ENCODE measurements at regions not wholly inside any gene's neighbourhood (a gene's known extent, or its start where the extent isn't known, plus 50 kb on each side); places are given as distances from the start of the nearest gene placed in this dataset.

DNA sequence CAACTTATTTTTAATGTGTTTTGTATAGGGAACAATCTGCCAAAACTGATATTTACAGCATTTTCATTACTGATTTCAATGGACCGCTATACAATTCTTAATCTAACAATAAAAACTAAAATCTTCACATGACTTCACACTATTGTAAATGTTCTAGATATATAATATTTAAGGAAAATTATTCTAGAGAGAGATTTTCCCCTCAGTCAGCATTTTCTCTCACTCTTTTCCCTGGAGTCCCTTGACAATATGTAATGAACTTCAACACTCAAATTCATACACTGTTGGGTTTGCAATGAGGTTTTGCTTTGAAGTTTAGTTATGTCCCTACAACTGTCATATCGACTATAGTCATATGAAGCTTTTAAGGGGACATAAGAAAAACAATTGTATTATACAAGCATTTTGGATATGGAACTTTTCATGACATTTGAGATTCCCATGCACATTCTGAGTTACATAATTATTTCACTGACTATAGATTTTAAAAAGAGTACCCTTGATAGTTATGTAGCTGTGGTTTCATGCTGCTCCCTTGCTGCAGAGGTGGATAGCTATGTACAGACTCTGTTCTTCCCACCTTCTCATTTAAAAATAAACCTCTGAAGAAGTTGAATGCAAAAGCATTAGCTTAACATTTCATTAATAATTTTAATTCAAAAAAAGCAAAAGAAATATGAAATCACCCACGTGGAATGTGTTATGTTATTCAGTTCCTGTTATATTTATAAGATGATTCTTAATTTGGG is 338.5 kb downstream of the AKAIN1 start:
- no peak for DNase-seq (ENCODE audit: low read depth in 4 of 4, low spot score in 1 of 4)

DNA sequence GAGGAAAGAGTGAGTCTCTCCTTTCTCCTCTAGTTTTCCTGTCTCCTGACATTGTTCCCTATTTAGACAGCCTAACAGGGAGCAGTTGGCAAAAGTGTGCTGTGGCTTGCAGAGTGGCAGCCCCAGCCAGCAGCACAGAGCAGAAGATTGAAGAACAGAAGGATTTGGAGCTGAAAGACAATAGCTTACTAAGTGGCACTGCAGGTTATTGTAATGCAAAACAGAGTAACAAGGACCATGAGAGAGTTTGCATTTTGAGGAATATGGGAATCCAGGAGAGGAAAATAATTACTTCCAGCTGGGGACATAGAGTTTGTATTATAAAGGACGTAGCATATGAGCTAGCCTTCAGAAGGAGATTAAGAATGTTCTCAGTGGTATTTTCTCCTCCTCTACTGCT is 342.4 kb downstream of the AKAIN1 start:
- DNase-seq (ENCODE audit: low read depth in 4 of 4, low spot score in 1 of 4) = no peak

DNA sequence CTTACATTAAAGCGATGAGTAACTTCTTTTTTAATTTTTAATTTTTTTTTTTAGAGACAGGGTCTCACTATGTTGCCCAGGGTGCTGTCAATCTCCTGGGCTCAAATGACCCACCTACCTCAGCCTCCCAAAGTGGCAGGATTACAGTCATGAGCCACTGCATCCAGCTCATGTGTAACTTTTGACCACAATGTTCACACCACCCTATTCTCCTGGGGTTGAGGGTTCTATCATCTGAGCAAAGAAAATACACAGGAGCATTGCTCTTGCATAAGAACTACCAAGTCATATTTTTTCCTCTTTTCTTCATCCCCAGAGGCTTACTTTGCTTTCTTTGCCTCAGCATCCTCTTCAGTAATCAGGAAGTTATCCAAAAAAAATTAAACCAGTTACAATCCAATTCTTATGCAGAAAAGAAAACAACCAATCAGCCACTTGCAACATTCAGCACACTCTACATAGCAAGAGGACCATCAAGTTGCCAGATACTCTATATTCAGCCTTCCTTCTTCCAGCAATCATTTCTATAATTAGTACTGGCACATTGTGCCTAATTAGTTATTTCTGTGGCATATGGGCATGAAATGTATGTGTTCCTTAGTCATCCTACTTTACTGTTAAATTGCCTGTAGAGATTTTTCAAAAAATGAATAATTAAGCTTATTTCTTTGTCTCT is 345.6 kb downstream of the AKAIN1 start:
- no peak for DNase-seq (ENCODE audit: low read depth in 4 of 4, low spot score in 1 of 4)

DNA sequence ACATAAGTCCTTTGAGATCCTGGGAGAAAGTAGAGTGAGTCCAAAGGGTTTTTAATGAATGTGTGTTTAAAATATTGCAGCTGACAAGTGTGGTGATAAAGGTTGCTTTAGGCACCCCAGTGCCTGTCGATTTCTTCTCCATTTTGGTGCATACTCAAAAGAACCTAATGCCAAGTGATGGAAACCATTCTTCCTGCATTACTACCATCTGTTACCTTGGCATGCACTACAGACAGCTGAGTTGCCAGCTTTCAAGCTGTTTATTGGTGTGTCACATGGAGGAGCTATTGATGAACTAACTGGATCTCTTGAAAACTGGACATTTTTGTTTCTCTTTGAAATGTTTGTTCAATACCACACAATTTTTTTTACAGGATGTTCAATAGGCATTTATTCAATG is 350.0 kb downstream of the AKAIN1 start:
- DNase-seq (ENCODE audit: low read depth in 4 of 4, low spot score in 1 of 4) = no peak

DNA sequence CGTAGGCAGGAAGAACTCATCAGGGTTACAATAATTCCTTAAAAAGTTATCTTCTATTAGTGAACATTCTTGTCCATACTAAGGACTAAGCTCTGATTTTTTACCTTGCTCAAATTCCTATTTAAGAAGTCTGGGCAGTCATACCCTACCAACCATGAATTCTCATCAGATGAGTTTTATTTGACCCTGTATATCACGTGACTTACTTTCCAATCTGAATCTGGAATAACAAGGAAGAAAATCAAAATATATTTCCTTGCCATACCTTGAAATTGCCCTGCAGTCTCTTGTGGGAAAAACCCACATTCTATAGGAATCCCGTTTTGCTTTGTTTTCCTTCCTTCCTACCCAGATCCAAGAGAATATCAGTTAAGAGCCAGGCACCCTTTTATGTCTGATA is 352.7 kb downstream of the AKAIN1 start:
- DNase-seq (ENCODE audit: low read depth in 4 of 4, low spot score in 1 of 4) = no peak

DNA sequence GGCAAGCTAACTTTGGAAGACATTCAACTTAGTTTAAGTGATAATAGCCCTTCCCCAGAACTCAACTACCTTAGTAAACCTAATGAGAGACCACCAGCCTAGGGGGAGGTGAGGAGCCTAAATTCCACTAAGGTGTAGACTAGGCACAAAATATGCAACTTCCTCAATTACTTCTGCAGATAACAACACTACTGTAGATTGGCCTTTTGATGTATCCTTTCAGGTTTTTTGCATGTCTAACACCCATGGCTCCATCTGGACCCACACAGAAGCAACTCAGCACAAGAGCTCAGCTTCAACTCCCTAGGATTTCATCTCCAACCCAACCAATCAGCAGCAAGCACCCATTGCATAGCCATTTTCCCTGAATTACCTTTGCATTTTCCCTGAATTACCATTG is 353.3 kb downstream of the AKAIN1 start:
- DNase-seq (ENCODE audit: low read depth in 4 of 4, low spot score in 1 of 4) = no peak

DNA sequence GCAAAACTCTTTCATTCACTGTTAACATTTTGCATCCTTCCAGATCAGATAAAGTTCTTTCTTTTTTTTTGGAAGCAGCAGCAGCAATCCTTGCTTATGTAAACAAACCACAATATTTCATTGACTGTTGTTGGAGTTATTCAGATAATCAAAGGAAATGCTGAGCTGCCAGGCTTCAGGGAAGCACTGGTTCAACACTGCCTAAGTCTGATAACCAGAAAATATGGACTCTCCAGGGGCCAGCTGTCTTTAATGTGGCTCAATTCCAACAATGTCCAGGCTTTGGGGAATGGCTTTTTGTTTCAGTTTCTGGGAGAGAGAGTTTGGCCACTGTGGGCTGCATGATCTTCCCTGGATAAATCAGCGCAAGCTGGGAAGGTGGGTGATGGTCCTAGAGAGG is 354.3 kb downstream of the AKAIN1 start:
- DNase-seq (ENCODE audit: low read depth in 4 of 4, low spot score in 1 of 4) = no peak

DNA sequence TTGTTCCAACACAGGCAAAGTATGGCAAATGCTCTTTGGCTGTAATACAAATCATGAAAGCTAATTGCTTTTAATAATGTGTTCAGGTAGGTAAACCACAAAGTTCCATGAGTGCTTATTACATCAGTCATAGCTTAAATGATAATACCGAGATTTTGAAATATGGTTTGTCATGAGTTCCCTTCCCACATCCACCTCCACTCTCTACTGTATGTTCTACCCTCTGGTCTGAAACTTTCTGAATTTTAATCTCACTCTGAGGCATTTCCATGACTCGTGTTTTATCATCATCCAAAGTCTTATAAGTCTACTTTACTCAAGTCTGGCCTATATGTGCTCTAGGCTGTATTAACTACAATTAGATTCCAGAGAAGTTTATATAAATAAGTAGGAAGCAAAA is 354.8 kb downstream of the AKAIN1 start:
- no peak for DNase-seq (ENCODE audit: low read depth in 4 of 4, low spot score in 1 of 4)

DNA sequence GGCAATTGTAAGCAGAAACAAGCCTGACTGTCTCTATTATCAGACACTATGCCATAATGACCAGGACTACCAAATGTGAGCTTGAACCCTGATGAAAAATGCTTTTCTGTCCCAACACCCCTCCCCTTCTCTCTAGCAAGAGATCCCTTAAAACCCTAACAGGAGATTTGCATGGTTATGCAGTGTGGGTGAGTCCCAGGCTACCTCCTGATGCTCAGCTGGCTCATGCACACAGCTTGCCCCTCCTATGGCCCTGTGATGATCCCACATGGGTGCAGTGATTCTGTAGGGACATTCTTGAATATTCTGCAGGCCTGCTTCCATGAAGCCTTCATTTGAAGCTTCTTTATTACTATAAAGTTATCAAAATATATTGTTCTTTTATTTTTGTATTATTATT is 357.4 kb downstream of the AKAIN1 start:
- no peak for DNase-seq (ENCODE audit: low read depth in 4 of 4, low spot score in 1 of 4)

DNA sequence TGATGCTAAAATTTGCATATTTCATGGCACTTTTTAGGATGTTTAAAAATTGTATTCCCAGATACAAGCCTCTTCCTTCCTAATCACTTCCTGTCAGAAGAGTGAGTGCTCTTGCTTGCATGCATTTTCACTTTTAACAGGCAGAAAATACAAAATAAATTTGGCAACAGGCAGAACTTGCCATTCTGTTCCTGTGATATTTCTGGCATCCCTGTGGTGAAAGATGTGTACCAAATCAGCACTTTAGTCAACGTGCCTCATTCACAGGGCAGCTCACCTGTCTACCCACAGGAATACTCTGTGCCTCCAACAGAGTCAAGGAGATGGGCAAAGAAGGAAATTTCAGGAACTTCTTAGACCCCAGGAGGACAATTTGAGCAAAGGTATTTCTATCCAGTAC is 360.9 kb downstream of the AKAIN1 start:
- DNase-seq (ENCODE audit: low read depth in 4 of 4, low spot score in 1 of 4) = no peak

DNA sequence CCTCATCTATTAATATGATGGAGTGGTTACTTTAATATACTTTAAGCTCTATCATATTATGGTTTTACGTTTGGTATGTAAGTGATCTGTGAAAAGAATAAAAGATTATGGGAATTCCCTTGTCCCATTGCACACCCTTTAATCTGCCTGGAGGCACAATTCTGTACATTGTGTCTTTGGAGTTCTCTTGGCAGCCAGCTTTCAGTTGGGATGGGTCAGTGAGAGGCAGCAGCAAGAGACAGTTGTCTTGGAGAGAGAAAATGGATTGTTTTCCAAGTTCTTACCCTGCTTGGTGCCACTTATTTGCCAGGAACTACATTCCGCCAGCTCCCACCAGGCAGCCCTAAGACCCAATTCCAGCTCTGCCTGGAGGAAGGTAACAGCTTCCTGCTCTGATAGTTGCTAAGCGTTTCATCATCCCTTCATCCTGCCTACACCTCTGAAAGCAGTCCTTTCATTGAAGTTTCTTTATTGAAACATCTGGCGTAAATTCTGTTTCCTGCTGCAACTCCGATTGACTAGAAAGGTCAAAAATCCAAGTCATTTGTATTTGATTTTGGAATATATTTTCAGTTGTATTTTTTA is 365.2 kb downstream of the AKAIN1 start:
- DNase-seq (ENCODE audit: low read depth in 4 of 4, low spot score in 1 of 4) = no peak

DNA sequence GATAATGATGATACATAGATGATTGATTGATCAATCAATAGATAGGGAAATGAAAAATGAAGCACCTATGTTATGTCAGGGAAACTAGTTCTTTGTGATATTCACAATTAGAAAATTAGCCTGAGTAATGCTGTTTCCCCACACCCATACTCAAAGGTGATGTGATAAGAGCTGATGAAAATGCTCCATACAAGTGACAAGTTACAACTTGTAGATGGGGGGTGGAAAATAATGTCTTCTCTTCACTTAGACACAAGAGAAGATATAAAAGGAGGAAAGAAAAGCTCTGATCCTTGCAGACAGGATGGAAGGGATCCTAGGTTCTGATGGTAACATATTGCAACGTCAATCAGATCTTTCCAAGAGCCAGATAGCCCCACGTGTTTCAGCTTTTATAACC is 365.9 kb downstream of the AKAIN1 start:
- DNase-seq (ENCODE audit: low read depth in 4 of 4, low spot score in 1 of 4) = no peak

DNA sequence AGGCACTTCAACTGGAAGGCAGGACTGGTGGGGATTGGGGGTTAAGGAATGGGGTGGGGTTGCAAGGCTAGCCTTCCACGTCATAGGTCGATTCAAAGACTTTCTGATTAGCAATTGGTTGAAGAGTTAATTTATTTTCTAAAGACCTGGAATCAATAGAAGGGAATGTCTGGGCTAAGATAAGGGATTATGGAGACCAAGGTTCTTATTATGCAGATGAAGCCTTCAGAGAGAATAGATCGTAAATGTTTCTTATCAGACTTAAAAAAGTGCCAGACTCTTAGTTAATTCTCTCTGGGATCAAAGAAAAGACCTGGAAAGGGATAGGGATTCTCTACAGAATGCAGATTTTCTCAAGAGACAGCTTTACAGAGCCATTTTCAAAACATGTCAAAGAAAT is 368.0 kb upstream of the DLGAP1 start:
- DNase-seq (ENCODE audit: low read depth in 4 of 4, low spot score in 1 of 4) = no peak

DNA sequence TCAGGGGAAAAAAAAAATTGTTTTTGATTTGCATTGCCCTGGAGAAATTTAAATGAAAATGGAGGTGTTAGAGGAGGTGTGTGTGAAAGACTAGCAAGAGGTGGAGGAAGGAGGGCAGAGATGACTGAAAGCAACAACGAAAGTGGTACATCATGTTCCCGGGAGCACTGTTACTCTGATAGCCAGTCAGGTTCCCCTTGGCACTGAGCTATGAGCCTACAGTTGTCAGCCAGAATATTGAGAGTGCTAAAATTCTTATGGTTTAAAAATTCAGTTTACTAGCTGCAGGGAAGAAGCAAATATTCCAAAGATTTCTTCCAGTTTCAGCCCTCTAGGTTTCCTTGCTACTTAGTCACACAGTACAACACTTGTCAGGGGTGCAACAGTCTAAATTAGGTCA is 366.7 kb upstream of the DLGAP1 start:
- no peak for DNase-seq (ENCODE audit: low read depth in 4 of 4, low spot score in 1 of 4)

DNA sequence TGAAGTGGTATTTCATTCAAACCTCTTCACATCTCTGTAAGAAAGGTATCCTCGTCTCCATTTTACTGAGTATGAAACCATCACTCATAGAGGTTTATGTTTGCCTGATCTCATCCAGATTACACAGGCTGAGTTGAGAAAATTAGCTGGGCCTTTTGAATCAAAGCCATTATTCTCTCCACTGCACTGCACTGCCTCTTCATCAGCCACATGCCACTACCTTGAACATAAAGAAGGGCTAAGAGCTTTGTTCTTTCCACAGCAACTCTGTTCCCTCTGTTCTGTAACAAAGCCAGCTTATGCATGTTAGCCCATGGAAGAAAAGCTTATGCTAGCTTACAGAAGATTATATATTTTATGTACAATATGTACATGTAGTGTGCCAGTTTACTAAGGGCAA is 362.6 kb upstream of the DLGAP1 start:
- no peak for DNase-seq (ENCODE audit: low read depth in 4 of 4, low spot score in 1 of 4)

DNA sequence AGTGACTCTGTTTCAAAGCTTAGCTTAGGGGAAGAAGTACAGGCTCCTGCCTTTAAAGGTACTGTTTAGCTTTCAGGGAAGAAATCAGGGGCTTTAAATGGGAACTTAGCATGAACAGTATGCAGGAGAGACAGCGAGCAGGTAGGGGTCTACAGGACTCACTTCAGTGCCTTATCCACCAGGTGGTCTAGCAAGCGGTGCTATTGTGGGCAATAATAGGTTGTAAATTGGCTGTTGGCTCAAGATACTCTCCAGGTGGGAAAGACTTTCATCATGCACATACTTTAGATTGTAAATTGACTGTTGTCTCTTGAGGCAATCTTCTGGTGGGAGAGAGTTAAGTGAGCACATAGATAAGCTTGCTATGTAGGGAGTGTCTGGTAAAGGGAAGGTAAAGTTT is 358.6 kb upstream of the DLGAP1 start:
- DNase-seq (ENCODE audit: low read depth in 4 of 4, low spot score in 1 of 4) = no peak

DNA sequence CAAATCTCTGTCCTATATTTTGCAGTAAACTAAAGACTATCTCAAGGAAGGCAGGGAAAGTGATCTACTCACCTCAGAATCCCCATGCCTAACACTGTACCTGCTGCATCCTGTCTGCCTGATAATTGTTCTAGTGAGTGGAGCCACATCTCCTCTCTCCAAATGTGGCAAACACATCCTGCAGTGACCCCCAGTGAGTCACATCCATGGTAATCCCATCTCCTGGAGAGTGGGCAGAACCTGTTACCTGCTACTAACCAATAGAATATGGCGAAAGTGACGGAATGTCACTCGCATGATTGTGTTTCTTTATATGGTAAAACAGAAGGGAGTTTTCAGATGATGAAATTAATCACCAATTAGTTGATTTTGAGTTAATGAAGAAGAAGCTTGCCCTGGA is 353.8 kb upstream of the DLGAP1 start:
- DNase-seq (ENCODE audit: low read depth in 4 of 4, low spot score in 1 of 4) = no peak

DNA sequence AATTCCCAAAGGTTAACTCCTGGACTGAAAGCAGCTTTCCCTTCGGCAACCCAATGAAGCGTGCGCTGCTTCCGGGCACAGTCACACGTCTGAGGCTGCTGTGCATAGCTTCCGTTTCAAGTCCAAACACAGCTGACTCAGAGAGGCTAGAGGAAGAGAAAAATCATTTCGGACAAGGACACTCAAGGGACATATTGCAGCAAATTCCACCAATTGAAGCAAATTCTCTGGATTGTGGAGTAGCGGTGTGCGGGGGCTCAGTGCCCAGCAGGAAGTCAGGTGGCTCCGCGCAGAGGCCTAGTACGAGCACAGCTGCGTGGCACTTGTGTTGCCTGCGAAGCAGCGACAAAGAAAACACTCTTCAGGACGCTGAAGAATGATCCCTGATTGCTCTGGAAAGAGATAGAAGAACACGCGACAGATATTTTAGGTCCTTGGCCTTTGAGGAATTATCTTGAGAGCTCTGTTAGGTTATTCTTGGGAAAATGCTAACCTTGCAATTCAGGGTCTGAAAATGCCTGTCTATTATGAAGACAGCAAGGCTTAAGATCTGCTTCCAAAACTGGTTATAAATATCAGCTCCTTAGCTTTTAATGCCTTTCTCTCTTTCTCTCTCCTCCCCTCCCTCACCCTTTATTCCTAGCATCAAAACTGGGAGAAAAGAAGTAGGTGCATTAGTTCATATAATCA is 352.6 kb upstream of the DLGAP1 start:
- DNase-seq (ENCODE audit: low read depth in 4 of 4, low spot score in 1 of 4) = no peak

DNA sequence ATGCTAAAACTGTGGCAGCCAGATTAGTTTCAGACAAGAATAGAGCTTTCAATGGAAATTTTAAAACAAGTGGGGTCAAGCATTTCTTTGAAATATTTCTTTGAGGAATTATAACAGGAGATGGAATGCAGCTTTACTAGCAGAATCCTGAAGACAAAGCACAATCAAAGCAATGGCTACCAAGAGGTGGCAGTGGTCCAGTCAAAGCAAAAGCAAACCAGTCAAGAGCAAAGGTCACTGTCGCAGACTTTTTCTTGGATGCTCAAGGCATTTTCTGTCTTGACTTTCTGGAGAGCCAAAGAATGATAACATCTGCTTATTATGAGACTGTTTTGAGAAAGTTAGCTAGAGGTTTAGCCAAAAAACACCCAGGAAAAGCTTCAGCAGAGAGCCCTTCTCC is 351.2 kb upstream of the DLGAP1 start:
- no peak for DNase-seq (ENCODE audit: low read depth in 4 of 4, low spot score in 1 of 4)

DNA sequence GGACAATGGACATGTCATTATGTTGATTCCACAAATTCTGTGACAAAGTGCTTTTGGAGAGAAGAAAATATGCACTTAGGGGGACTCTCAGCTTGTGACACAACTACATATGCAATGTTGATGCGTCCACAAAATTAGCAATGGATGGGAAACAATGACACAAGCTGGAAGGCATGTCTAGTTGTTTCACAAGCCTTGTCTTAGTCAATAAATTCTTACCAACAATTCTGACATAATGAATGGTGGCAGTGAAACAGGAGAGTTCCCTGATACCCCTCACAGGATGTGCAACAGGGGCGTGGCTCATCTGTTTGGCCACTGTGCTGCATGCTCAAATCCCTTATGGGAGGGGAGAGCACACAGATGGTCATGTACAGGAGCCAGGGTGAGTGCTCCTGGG is 347.2 kb upstream of the DLGAP1 start:
- no peak for DNase-seq (ENCODE audit: low read depth in 4 of 4, low spot score in 1 of 4)

DNA sequence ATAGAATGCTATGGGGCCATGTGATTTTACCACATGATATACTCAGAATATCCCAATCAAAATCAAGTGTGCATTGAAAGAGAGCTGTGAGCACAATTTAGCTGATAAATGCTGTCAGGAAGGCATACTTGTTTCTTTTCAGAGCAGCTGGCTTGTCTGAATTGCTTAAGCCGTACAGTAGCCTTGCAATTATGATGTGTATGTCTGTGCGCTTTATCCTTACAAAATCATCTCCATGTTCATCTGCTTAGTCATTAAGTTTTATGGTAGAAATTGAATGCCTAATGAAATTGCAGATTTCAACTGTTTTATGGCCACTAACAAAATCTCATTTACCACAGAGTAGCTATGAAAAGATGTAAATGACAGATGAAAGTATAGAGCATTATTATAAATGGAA is 346.0 kb upstream of the DLGAP1 start:
- no peak for DNase-seq (ENCODE audit: low read depth in 4 of 4, low spot score in 1 of 4)

DNA sequence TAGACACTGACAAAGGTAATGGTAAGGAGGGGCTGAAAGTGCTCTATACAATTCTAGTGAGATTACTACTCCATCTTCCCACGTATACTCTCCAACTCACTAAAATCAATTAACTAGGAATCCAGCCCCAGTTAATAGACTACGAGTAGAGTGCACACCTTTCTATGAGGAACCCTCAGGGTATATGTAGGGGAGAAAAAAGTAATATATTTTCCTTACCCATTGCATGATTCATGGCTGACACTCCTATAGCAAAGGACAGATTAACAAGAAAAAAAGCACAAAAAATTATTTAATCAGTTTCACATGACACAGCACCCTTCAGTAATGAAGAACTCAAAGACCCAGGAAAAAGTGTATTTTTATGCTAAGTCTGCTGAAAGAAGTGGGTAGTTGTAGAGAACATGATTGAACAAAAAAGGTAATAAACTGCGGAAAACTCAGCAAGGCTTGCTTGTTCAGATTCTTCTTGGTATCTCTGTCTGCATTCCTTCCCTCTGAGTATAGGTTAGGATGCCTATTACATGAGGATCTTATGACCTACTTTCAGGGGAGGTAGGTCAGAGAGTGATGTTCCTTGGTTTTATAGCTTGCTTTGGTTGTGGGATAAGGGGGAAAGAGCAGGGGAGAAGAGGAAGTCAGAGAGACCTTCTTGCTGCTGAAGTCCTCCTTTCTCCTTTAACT is 342.0 kb upstream of the DLGAP1 start:
- no peak for DNase-seq (ENCODE audit: low read depth in 4 of 4, low spot score in 1 of 4)
